Germinal center (tissue), 1 donor: ENCODE measurements at regions not wholly inside any gene's neighbourhood (a gene's known extent, or its start where the extent isn't known, plus 50 kb on each side); places are given as distances from the start of the nearest gene placed in this dataset.

Experiments
- DNase-seq: peaks from one replicate; pipeline ENCODE4 v3.0.0; 2012; ENCODE audit warnings: mixed read lengths, low spot score

DNA sequence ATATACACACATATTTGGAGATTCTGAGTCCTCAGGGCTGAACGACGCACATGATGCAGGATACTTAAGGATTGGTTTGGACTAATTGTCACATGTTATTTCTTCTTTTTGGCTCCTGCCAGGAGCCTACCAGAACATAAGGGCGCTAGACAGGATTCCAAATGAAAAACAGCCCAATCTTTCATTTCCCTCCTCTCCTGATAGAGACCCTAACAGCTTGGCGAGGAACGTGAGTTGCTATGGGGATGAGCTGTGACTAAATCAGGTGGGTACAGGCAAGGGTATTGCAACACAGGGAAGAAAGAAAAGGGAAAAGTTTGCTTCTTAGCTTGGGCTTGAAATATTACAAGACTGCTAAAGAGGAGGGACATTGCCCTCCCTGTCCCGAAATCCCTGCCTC, 109.9 kb downstream of the AIPL1 start:
- DNase-seq: no peak

DNA sequence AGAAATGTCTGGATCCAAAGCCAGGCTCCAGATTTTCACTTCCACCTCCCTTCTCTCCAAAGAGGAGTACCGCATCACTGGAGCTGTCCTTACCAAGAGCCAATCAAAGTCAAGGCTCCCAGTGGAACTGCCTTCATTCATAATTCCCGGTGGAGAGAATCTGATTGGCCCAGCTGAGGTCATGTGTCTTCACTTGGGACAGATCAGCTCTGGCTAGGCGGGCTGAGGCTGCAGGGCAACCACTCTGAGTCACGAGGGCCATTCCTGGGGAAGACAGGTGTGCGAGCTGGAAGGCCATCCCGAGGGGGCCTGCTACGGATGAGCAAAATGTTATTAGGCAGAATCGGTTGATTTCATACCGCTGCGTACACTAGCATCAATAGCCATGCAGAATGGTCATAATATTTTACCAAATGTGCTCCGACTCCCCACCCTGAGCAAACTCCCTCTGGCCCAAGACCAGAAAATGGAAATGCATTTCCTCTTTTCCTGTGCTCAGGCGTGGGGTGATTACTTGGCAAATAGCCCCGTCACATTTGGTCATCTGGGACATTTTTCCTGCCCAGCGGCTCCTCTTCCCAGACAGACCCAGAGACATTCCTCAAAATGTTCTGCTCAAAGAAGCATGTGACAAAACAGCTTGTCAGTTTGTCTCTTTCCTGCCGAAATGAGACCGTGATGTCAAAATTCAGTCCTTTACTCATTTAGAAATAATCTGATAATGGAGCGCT, 111.1 kb downstream of the AIPL1 start:
- DNase-seq: no peak

DNA sequence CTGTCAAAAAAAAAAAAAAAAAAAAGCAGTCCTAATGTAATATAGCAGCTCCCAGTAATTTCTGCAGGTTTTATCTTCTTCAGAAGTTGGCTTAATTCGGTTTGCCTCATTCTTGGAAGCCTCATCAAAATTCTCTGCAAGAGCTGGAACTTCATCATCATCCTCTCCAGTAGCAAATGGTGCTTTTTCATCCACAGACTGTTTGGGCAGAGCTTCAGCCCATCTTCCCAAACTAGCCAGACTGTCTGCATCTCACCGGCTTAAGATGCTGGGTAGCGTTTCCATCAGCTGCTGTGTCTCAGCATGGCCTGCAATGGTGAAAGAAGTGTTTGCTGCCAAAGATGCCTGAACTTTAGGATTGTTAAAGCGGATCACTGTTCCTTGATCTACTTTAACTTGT, 112.6 kb downstream of the AIPL1 start:
- no peak for DNase-seq

- DNase-seq: no peak
These were observed 120.6 kb downstream of the AIPL1 start for GRCh38 chr17:6314311-6314710.

DNA sequence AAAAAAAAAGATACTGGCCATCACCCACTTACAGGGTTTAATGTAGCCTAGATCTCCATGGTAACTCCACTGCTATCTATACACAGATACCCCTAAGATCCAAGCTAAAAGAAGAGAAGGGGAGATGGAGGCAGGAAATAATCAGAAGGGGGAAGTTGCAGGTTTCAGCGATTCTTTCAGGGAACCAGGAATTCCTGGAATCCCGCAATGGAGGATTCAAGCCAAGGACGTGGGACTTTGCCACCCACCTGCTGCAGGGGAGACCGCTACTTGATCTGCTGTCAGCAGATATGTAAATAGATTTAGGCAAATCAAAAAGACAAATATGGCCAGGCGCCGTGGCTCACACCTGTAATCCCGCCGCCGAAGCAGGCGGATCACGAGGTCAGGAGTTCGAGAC, 121.1 kb downstream of the AIPL1 start:
- no peak for DNase-seq

DNA sequence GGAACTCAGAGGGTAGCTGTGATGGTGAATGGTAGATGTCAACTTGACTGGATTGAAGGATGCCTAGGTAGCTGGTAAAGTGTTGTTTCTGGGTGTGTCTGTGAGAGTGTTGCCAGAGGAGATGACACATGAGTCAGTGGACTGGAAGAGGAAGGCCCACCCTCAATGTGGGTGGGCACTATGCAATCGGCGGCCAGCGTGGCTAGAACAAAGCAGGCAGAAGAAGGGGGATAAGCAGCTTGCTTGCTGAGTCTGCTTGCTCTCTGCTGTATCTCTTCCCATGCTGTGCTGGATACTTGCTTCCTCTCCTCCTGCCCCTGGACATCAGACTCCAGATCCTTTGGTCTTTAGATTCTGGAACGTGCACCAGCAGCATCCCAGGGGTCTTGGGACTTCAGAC, 128.1 kb downstream of the AIPL1 start:
- DNase-seq: no peak

DNA sequence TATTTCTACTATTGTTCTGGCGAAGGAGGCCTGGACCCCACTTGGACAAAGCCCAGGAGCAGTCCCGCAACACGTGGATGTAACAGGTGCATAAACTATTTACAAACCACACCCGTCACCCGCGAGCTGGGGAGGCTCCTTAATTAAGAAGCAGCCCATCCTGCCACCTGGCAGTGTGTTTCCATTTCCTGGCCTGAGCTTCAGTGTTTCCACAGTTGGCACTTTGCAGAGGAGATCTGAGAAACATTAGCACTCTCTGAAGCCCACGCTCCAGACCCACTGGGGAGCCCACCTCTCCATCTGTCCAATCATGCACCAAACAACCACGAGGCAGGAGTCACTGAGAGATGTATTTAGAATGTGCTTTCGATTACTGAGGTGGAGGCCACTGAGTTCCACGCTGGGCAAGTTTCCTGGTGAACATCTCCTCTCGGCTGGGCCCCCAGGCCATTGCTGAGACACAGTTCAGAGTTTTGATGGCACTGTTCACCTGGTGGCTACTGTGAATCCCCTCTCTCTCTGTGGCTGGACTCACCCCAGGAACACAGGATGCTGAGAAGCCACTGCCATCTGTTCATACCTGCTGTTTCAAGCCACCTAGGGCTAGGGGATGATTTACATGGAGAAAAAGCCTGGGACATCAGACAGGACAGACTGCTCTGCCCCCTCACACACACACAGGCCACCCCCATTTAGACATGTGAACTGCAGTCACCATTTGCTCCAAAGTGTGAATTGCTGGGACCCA, 129.1 kb downstream of the AIPL1 start:
- no peak for DNase-seq

DNA sequence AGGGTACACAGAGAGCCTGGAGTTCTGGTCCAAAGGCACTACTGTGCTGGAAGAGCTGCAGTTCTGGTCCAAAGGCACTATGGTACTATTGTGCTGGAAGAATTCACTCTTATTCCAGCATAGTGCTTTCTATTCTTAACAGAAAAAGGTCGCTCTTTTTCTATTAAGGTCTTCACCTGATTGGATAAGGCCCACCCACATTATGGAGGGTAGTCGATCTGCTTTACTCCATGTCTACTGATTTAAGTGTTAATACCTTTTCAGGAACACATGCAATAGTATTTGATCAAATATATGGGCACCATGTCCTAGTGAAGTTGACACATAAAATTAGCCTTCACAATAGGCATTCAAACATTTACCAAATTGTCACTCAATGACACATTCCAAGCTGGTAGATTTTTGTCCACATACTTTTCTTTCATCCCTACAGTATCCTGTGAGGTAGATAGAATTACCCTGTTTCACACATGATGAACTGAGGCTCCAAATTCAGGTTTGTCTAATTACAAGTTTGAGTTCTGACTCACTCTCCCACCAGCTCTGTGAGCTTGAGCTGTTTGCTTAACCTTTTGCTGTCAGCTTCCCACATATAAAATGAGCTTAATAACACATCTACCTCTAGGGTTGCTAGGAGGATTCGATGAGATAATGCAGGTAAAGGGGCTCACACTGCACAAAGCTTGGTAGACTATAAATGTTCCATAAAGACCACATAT, 129.9 kb downstream of the AIPL1 start:
- no peak for DNase-seq

DNA sequence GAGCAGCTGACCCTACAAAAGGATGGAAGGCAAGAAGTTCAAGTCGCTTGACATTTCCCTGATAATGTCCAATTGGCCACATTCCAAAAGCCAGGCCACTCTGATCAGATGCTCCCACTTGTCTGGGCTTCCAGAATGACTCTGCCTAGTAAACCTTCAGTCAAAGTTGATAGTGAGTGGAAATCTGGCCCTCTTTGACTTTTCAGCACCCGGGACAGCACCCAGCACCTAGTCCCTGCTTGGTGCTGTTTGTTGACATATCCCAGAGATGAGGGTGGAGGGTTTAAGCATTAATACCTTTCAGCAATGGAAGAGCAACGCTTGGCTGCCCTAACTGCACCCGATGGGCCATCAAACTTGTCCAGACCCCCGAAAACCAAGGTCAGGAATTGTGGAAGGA, 131.3 kb downstream of the AIPL1 start:
- no peak for DNase-seq

DNA sequence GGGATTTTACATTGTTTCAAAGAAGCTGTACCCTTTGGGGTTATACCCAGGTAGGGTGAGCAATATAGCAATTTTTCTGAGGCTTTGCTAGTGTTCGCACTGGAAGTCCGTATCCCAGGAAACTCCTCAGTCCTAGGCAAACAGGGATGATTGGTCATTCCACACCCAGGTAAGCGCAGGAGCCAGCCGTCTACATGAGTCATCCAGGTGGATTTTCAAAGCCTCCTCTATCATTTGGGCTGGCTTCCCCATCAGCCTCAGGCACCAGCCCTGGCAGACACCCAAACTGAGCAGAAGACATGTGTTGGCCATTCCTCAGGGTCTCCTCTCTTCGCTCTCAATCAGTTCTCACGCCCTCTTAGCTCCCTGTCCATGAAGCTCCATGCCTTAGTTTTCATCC, 135.6 kb downstream of the AIPL1 start:
- DNase-seq: no peak

DNA sequence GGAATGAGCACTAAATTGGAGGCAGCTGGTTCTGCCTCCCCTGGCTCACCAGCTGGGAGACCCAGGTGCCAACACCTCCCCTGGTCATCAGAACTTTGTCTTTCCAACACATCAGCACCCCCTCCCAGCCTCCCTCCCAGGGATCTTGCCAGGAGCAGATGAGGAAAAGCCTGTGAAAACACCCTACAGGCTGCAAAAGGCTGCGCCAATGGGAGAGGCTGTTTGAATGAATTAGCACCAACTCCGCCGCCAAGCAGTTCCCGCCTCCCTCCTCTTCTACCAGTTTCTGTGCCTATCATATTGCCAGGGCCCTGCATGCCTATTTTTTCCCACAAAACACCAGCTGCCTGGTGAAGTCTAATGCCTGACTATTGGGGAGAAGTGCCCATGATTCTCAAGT, 137.0 kb downstream of the AIPL1 start:
- DNase-seq: no peak

- no peak for DNase-seq
These were observed 137.8 kb downstream of the AIPL1 start for GRCh38 chr17:6297119-6297518.

- DNase-seq: no peak
These were observed 144.3 kb downstream of the AIPL1 start for GRCh38 chr17:6290488-6291196.

DNA sequence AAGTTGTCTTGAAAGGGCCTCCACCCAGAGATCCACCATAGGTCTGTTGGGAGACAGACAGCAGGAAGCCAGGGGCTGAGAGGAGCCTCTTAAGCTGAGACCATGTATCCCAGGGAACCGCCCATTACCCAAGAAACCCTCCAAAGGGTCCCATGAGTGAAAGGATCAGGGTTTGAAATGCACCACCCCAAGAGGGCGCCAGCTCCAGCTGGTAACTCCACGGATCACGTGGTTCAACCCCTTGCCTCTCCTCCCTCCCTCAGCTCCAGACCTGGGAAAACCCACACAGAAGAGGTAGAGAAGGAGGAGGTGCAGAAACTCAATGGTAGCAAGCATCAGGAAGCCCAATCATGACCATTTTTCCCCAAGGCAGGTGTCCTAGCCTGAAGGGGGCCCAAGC, 148.7 kb downstream of the AIPL1 start:
- DNase-seq: no peak

DNA sequence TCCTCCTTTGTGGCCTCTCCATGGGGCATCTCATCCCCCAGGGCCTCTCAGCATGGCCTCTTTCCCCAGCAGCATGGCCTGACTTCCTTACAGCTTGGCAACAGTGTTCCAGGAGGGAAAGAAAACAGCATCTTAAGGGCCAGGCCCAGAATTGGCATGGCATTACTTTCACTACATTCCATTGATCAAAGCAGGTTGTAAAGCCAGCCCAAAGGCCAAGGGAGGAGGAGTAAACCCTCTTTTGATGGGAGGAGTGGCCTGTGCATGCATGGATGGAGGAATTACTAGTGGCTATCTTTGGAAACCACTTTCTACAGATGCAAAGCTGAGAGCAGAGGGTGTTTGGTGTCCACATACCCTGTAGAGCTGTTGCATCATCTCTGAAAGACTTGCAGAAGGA, 149.4 kb downstream of the AIPL1 start:
- DNase-seq: no peak

GRCh38 chr17:6279659-6280058, 155.3 kb downstream of the AIPL1 start:
- DNase-seq: no peak

GRCh38 chr17:6278376-6278775, 156.5 kb downstream of the AIPL1 start:
- DNase-seq: no peak

GRCh38 chr17:6276711-6277110, 158.2 kb downstream of the AIPL1 start:
- no peak for DNase-seq

GRCh38 chr17:6274310-6274709, 160.6 kb downstream of the AIPL1 start:
- no peak for DNase-seq

- DNase-seq: peak; percentile 13
These were observed 165.4 kb downstream of the AIPL1 start for GRCh38 chr17:6269478-6269877.

DNA sequence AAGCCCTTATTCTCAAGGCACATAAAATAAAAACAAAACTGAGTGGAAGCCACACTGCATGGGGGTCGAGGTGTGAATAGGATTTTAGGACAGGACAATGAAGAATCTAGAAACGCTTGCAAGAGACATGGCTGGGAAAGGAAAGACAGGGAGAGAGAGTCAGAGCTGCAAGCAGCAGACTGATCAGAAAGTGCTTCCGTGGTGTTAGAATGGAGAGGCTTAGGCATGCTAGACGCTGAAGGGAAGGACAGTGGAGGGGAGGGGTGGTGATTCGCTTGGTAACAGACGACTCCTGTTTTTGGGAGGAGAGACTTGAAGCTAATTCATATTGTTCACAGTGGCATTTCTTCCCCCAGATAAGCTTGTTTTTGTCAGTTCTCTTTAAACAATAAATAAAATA, 173.5 kb downstream of the AIPL1 start:
- DNase-seq: no peak

GRCh38 chr17:6259899-6260298, 175.0 kb downstream of the AIPL1 start:
- DNase-seq: no peak

DNA sequence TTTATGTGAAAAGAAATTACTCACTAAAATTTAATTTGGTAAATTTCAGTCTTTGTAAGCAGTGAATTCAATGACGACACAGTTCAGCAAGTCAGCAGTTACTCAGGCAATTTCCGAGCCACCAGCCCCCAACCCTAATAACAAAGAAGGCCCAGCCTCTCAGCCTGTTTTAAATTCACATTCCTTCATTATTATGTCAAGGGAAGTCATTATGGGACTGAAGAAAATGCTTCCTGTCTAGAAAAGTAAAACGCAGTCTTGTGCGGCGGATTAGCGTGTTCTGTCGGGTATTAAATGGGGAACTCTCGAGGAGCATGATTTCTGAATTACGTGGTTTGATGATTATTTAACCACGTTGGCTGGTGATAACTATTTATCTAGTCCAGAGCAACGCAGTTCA, 177.6 kb downstream of the AIPL1 start:
- no peak for DNase-seq
